ENCODE measurements at regions not wholly inside any gene's neighbourhood (a gene's known extent, or its start where the extent isn't known, plus 50 kb on each side); places are given as distances from the start of the nearest gene placed in this dataset.

DNA sequence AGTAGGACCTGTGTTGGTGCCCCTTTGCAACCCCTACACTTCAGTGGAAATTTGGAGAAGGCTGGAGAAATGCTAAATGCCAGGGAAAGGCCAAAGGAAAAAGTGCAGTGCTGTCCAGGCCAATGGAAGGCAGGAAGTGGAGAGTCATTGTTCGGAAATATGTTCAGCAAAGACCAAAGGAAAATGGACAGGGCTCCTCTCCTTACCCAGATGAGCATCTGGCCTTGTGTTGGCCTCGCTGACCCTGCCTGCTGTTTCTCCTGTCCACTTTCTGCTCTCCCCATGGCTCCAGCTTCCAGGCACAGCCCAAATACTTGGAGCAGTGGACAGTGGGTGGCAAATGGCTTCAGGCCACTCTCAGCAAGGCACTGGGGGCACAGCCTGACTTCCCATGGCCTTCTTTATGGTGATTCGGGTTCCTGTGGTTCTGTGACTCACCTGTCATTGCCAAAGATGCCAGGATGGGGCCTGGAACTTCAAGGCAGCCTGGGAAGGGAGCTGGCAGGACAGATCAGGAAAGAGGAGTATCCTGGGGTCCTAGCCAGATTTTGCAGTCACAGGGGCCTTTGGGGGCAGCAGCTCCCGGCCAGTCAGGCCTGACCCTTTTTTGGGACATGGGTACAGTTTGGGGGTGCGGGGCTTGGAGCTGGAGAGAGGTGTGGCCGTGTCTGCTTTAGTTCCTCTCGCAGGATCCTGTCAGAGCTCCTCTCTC, 190.9 kb upstream of the SLC24A3 start:
- Histone ChIP-seq H3K4me1 (ENCODE audit: insufficient read depth, low read length) (no peaks in the 10 kb centered on the region), H3K36me3 (ENCODE audit: insufficient read depth, low read depth, low read length) (no peaks in the 10 kb centered on the region), H3K4me3 (ENCODE audit: low read length) (no peak overlapping the region), H3K9me3 (ENCODE audit: insufficient read depth, low read depth, low read length) (no peaks in the 10 kb centered on the region), H3K27me3 (ENCODE audit: insufficient read depth, low read length) (no peaks in the 10 kb centered on the region), H3K9ac (ENCODE audit: low read depth, low read length) (no peak overlapping the region), H3K27ac (ENCODE audit: low read length) (no peak overlapping the region)

GRCh38 chr20:19022118-19022575, 190.3 kb upstream of the SLC24A3 start:
- Histone ChIP-seq H3K9ac (ENCODE audit: low read depth, low read length) (no peak overlapping the region), H3K27ac (ENCODE audit: low read length) (no peak overlapping the region), H3K27me3 (ENCODE audit: insufficient read depth, low read length) (no peaks in the 10 kb centered on the region), H3K4me1 (ENCODE audit: insufficient read depth, low read length) (no peaks in the 10 kb centered on the region), H3K9me3 (ENCODE audit: insufficient read depth, low read depth, low read length) (no peaks in the 10 kb centered on the region), H3K4me3 (ENCODE audit: low read length) (no peak overlapping the region), H3K36me3 (ENCODE audit: insufficient read depth, low read depth, low read length) (no peaks in the 10 kb centered on the region)

DNA sequence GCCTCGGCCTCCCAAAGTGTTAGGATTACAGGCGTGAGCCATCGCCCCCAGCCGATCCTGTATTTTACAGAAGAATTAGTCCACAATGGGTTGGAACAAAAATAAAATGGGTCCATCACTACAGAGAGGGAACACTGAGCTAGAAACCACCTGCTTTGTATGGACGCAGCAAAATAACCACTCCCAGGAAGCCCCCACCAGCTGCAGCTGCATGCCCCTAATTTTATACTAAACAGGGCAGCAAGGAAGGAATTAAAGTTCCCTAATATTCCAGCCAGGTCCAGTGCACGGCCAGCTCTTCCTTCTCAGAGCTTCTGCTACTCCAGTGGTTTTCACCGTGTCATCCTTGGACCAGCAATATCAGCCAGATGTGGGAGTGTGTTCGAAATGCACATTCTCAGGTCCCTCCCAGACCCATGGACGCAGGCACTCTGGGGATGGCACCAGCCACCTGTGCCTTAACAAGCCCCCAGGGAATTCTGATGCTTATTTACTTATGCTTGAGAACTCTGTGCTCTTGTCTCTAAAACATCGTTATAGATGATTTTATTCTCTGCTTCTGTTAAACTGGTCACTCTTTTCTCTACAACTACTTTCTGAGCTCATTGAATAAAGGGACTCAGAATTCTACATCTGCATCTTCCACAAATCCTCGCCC, 189.5 kb upstream of the SLC24A3 start:
- no peak overlapping the region for H3K9ac ChIP-seq (ENCODE audit: low read depth, low read length)

GRCh38 chr20:19024296-19025035, 188.0 kb upstream of the SLC24A3 start:
- no peak overlapping the region for H3K9ac ChIP-seq (ENCODE audit: low read depth, low read length)
- H3K9me3 ChIP-seq (ENCODE audit: insufficient read depth, low read depth, low read length) = no peaks in the 10 kb centered on the region
- H3K27ac ChIP-seq (ENCODE audit: low read length) = no peak overlapping the region
- H3K4me1 ChIP-seq (ENCODE audit: insufficient read depth, low read length) = no peaks in the 10 kb centered on the region
- no peak overlapping the region for H3K4me3 ChIP-seq (ENCODE audit: low read length)
- no peaks in the 10 kb centered on the region for H3K36me3 ChIP-seq (ENCODE audit: insufficient read depth, low read depth, low read length)
- H3K27me3 ChIP-seq (ENCODE audit: insufficient read depth, low read length) = no peaks in the 10 kb centered on the region

More for the DNA sequence above, 189.5 kb upstream of the SLC24A3 start:
- no peaks in the 10 kb centered on the region for H3K27me3 ChIP-seq (ENCODE audit: insufficient read depth, low read length)
- H3K9me3 ChIP-seq (ENCODE audit: insufficient read depth, low read depth, low read length) = no peaks in the 10 kb centered on the region
- H3K4me1 ChIP-seq (ENCODE audit: insufficient read depth, low read length) = no peaks in the 10 kb centered on the region
- no peak overlapping the region for H3K27ac ChIP-seq (ENCODE audit: low read length)
- no peak overlapping the region for H3K4me3 ChIP-seq (ENCODE audit: low read length)
- H3K36me3 ChIP-seq (ENCODE audit: insufficient read depth, low read depth, low read length) = no peaks in the 10 kb centered on the region

- H3K27ac ChIP-seq (ENCODE audit: low read length) = no peak overlapping the region
- H3K27me3 ChIP-seq (ENCODE audit: insufficient read depth, low read length) = no peaks in the 10 kb centered on the region
- no peaks in the 10 kb centered on the region for H3K9me3 ChIP-seq (ENCODE audit: insufficient read depth, low read depth, low read length)
Observed at GRCh38 chr20:19025430-19026120, 186.9 kb upstream of the SLC24A3 start.

DNA sequence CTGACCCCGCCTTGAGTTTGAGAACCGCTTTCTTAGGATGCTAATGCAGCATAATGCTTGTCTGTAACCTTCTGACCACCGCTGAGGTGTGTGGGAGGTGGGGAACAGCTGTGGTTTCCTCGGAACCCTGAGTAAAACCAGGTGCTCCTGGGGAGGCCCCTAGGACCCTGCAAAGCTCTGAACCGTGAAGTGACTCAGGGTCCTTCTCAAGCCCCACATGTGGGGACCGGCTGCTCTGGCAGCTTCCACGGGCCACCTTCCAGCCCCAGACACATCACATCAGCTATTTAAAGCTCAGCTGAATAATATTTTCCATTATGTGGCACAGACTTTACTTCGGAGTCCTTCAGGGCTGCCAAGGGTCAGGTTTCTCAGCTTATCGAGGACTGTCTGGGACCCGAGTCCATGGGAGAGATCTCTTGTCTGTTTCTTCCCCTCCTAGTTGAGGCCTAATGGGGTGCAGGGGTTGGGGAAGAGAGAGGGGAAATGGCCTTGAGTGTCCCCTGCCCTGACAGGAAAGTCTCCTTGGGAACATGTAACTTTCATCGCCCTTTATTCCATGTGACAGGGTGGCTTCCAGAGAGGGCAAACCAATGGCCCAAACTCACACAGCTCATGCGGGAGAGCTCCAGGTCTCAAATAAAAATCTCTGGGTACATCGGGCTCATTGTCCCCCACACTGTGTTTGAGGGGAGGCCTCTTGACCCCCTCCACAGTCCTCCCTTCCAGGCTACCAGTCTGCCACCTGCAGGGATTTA, 186.1 kb upstream of the SLC24A3 start:
- no peak overlapping the region for H3K9ac ChIP-seq (ENCODE audit: low read depth, low read length)

More at GRCh38 chr20:19025430-19026120, 186.9 kb upstream of the SLC24A3 start:
- no peaks in the 10 kb centered on the region for H3K4me1 ChIP-seq (ENCODE audit: insufficient read depth, low read length)
- no peak overlapping the region for H3K9ac ChIP-seq (ENCODE audit: low read depth, low read length)
- H3K36me3 ChIP-seq (ENCODE audit: insufficient read depth, low read depth, low read length) = no peaks in the 10 kb centered on the region
- no peak overlapping the region for H3K4me3 ChIP-seq (ENCODE audit: low read length)

GRCh38 chr20:19026901-19027644, 185.4 kb upstream of the SLC24A3 start:
- no peaks in the 10 kb centered on the region for H3K36me3 ChIP-seq (ENCODE audit: insufficient read depth, low read depth, low read length)
- H3K4me3 ChIP-seq (ENCODE audit: low read length) = no peak overlapping the region
- no peak overlapping the region for H3K9ac ChIP-seq (ENCODE audit: low read depth, low read length)
- no peaks in the 10 kb centered on the region; the same call in 1 of the 2 replicates for H3K27me3 ChIP-seq (ENCODE audit: insufficient read depth, low read length)
- H3K27ac ChIP-seq (ENCODE audit: low read length) = no peak overlapping the region
- no peaks in the 10 kb centered on the region for H3K4me1 ChIP-seq (ENCODE audit: insufficient read depth, low read length)
- H3K9me3 ChIP-seq (ENCODE audit: insufficient read depth, low read depth, low read length) = no peaks in the 10 kb centered on the region

More for the DNA sequence above, 186.1 kb upstream of the SLC24A3 start:
- no peaks in the 10 kb centered on the region for H3K36me3 ChIP-seq (ENCODE audit: insufficient read depth, low read depth, low read length)
- no peaks in the 10 kb centered on the region; the same call in 1 of the 2 replicates for H3K27me3 ChIP-seq (ENCODE audit: insufficient read depth, low read length)
- no peak overlapping the region for H3K4me3 ChIP-seq (ENCODE audit: low read length)
- H3K4me1 ChIP-seq (ENCODE audit: insufficient read depth, low read length) = no peaks in the 10 kb centered on the region
- no peaks in the 10 kb centered on the region for H3K9me3 ChIP-seq (ENCODE audit: insufficient read depth, low read depth, low read length)
- H3K27ac ChIP-seq (ENCODE audit: low read length) = no peak overlapping the region

DNA sequence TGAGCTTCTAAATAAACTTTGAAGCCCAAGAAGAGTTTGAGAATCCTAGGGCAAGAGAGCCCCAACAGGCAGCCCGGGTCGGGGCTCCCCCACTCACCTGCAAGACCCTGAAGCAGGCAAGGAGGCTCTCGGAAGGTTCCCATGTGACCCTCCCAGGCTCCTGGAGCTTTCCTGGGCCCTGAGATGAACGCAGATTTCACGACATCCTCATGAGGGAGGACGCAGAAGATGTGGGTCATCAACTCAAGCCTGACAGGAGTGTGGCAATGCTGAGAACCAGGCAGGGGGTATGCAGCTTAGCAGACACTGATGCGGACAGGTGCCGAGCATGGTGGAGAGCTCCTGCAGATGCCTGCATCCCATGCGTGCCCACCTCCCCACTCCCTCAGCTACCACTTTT, 184.5 kb upstream of the SLC24A3 start:
- Histone ChIP-seq H3K9ac (ENCODE audit: low read depth, low read length) (no peak overlapping the region), H3K4me1 (ENCODE audit: insufficient read depth, low read length) (no peaks in the 10 kb centered on the region), H3K36me3 (ENCODE audit: insufficient read depth, low read depth, low read length) (no peaks in the 10 kb centered on the region), H3K27ac (ENCODE audit: low read length) (no peak overlapping the region), H3K27me3 (ENCODE audit: insufficient read depth, low read length) (no peaks in the 10 kb centered on the region; the same call in 1 of the 2 replicates), H3K4me3 (ENCODE audit: low read length) (no peak overlapping the region), H3K9me3 (ENCODE audit: insufficient read depth, low read depth, low read length) (no peaks in the 10 kb centered on the region)

DNA sequence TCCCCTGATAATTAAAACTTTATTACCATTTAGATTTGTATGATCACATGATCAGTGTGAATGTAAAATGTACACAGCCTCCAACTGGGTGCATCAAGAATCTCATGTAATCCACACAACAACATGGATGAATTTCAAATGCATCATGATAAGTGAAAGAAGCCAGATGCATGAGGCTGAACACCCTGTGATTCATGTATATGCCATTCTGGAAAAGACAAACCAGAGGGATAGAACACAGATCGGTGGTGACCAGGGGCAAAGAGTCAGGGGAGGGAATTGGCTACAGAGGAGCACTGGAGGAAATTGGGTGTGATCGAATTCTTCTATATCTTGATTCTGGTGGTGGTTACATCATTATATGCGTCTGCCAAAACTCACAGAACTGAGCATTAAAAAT, 170.7 kb upstream of the SLC24A3 start:
- H3K27me3 ChIP-seq (ENCODE audit: insufficient read depth, low read length) = no peaks in the 10 kb centered on the region
- H3K9ac ChIP-seq (ENCODE audit: low read depth, low read length) = no peak overlapping the region
- H3K4me1 ChIP-seq (ENCODE audit: insufficient read depth, low read length) = no peaks in the 10 kb centered on the region
- H3K36me3 ChIP-seq (ENCODE audit: insufficient read depth, low read depth, low read length) = no peaks in the 10 kb centered on the region
- H3K4me3 ChIP-seq (ENCODE audit: low read length) = no peak overlapping the region
- H3K9me3 ChIP-seq (ENCODE audit: insufficient read depth, low read depth, low read length) = no peaks in the 10 kb centered on the region
- H3K27ac ChIP-seq (ENCODE audit: low read length) = no peak overlapping the region

GRCh38 chr20:19045371-19045770, 167.1 kb upstream of the SLC24A3 start:
- Histone ChIP-seq H3K27ac (ENCODE audit: low read length) (no peak overlapping the region), H3K9me3 (ENCODE audit: insufficient read depth, low read depth, low read length) (no peaks in the 10 kb centered on the region), H3K4me3 (ENCODE audit: low read length) (no peak overlapping the region), H3K4me1 (ENCODE audit: insufficient read depth, low read length) (peaks cover 4% of the 10 kb centered on the region; the same call in 1 of the 2 replicates), H3K9ac (ENCODE audit: low read depth, low read length) (no peak overlapping the region), H3K27me3 (ENCODE audit: insufficient read depth, low read length) (no peaks in the 10 kb centered on the region), H3K36me3 (ENCODE audit: insufficient read depth, low read depth, low read length) (no peaks in the 10 kb centered on the region)

Data from iPS-20b (cell line).